Tibial nerve (tissue), 4 donors: ENCODE measurements at regions not wholly inside any gene's neighbourhood (a gene's known extent, or its start where the extent isn't known, plus 50 kb on each side); places are given as distances from the start of the nearest gene placed in this dataset.

ENCODE experiments used
- DNase-seq, 2 donors: peaks; one replicate each; pipeline ENCODE4 v3.0.0-alpha.2; 2019; ENCODE audit warnings: low spot score in 2 of 2
- H3K27ac ChIP-seq, 4 donors: fragments of 200-600 bp; sonication (generic) in 3 of 4; one replicate each; pipeline ENCODE4 v1.5.1; 2017 to 2019; ENCODE audit warnings: mild to moderate bottlenecking in 1 of 4
- H3K27me3 ChIP-seq, 2 donors: fragments of 200-600 bp; sonication (generic) in 1 of 2; one replicate each; pipeline versions ENCODE4 v1.5.1 to v1.6.0; 2017 to 2019
- H3K36me3 ChIP-seq, 3 donors: fragments of 200-600 bp; sonication (generic); one replicate each; pipeline ENCODE4 v1.5.1; 2018 to 2019
- H3K4me1 ChIP-seq, 4 donors: fragments of 200-600 bp; sonication (generic) in 3 of 4; one replicate each; pipeline ENCODE4 v1.5.1; 2017 to 2019
- H3K4me3 ChIP-seq, 4 donors: fragments of 200-600 bp; sonication (generic) in 3 of 4; one replicate each; pipeline ENCODE4 v1.5.1; 2017 to 2019; ENCODE audit warnings: mild to moderate bottlenecking in 1 of 4, moderate library complexity in 1 of 4
- H3K9me3 ChIP-seq, 4 donors: fragments of 200-600 bp; sonication (generic) in 3 of 4; one replicate each; pipeline ENCODE4 v1.5.1; 2017 to 2019
- EP300 ChIP-seq, 2 donors: sonication (generic); formaldehyde crosslinking; IDR thresholded peaks; one replicate each; pipeline ENCODE4 v1.6.1; 2017; ENCODE audit warnings: antibody characterized with exemption in 2 of 2, mild to moderate bottlenecking in 1 of 2
- POLR2A ChIP-seq, 2 donors: fragments of 450-650 bp; IDR thresholded peaks; one replicate each; pipeline ENCODE4 v1.6.1; 2017; ENCODE audit warnings: antibody characterized with exemption in 2 of 2, mild to moderate bottlenecking in 2 of 2, moderate library complexity in 2 of 2
- WGBS, 2 donors: methylation state at CpG; one replicate each; pipeline ENCODE4 v1.1.5; 2018; 5-methylcytosine and 5-hydroxymethylcytosine counted together
- TF ChIP-seq, protein P1 (sequence below), 5 experiments: fragments of 200-600 bp in 3 of 5; fragments of 450-650 bp in 2 of 5; sonication (generic) in 3 of 5; IDR thresholded peaks; one replicate each; pipeline ENCODE4 v1.5.1; 2016 to 2019; ENCODE audit warnings: antibody characterized with exemption in 5 of 5, mild to moderate bottlenecking in 3 of 5, moderate library complexity in 2 of 5

DNA sequence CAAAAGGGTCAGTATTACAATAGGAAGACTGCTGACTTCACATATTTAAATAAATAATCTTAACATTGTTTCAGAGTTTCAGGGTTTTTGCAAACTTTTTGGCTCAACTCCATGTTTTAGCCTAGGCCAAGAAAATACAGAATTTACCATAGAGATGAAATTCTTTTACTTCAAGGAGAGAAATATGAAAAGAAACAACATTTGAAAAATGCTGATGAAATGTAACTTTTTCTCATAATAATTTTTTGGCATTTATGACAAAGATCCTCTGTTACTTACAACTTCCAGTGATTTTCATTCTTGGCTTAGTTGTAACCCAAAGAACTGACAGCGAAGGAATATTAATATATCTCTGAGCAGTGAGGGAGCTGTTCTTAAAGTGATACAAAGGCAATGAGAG lies 316.1 kb upstream of the EMCN start:
- peaks cover 0 to 10% (median 2%) of the 10 kb centered on the region in 4 donors for H3K4me1 ChIP-seq
- WGBS, 2 donors = 19 to 31% methylated on average over 1 of the region's 1 CpG

DNA sequence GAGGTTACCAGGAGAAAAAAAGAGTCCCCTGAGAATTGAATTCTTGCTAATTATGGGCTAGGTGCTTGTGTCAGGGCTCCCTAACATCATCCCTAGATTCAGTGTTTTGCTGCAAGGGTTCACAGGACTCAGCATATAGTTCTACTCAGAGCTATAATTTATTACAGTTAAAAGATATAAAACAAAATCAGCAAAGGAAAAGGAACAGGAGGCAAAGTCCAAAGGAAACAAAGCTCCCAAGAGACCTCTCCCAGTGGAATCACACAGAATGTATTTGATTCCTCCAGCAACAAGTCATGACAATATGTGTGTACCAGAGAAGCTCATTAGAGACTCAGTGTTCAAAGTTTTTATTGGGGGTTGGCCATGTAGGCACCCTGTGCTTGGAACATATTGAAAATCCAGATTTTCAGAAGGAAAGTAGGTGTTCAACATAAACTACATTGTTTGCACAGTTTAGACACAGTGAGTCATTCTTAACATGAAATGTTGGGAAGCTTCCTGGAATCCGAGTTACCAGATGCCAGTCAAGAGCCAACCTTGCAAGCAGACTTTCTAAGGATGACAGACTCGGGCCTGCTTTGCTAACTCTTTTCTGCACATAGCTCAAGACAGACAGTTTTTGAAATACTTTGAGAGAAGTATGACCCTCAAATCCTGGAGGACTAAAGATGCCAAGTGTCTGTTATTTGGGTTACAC lies 311.3 kb upstream of the EMCN start:
- no peaks in the 10 kb centered on the region for H3K36me3 ChIP-seq
- WGBS, 2 donors = 53 to 60% methylated on average over 2 of the region's 2 CpGs
- no peaks in the 10 kb centered on the region for H3K27me3 ChIP-seq
- H3K27ac ChIP-seq = no peak overlapping the region
- TF ChIP-seq EP300 (IDR thresholded peaks at IDR 0.05) (no peak), POLR2A (IDR thresholded peaks at IDR 0.05) (no peak)
- TF ChIP-seq, protein P1, sequence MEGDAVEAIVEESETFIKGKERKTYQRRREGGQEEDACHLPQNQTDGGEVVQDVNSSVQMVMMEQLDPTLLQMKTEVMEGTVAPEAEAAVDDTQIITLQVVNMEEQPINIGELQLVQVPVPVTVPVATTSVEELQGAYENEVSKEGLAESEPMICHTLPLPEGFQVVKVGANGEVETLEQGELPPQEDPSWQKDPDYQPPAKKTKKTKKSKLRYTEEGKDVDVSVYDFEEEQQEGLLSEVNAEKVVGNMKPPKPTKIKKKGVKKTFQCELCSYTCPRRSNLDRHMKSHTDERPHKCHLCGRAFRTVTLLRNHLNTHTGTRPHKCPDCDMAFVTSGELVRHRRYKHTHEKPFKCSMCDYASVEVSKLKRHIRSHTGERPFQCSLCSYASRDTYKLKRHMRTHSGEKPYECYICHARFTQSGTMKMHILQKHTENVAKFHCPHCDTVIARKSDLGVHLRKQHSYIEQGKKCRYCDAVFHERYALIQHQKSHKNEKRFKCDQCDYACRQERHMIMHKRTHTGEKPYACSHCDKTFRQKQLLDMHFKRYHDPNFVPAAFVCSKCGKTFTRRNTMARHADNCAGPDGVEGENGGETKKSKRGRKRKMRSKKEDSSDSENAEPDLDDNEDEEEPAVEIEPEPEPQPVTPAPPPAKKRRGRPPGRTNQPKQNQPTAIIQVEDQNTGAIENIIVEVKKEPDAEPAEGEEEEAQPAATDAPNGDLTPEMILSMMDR (IDR thresholded peaks at IDR 0.05) = no peak
- peaks cover 0 to 7% (median 2%) of the 10 kb centered on the region in 4 donors for H3K4me1 ChIP-seq
- no peak for DNase-seq
- no peaks in the 10 kb centered on the region for H3K9me3 ChIP-seq
- no peak overlapping the region for H3K4me3 ChIP-seq

More for the DNA sequence above, 316.1 kb upstream of the EMCN start:
- Histone ChIP-seq H3K4me3 (no peak overlapping the region), H3K36me3 (no peaks in the 10 kb centered on the region), H3K9me3 (no peaks in the 10 kb centered on the region), H3K27ac (no peak overlapping the region), H3K27me3 (no peaks in the 10 kb centered on the region)
- no peak for TF ChIP-seq EP300 (IDR thresholded peaks at IDR 0.05)
- no peak for TF ChIP-seq POLR2A (IDR thresholded peaks at IDR 0.05)
- TF ChIP-seq, protein P1 (IDR thresholded peaks at IDR 0.05) = no peak
- DNase-seq = no peak

DNA sequence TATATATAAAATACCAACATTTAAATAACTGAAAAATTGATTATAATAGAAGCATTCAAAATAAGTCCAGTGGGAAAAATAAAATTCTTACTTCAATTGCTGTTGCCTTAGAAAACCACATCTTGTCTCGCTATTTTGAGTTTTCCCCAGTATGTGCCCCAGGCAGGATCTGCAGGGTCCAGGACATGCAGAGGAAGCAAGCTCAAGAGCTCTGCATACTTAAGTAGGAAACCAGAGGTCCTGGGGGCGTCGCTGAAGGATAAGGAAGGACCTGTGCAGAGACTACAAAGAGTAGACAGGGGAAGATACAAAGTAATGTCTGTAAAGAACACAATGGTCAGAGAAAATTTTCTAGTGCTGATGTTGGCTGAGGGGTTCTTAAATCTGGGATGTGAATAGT lies 310.5 kb upstream of the EMCN start:
- H3K27me3 ChIP-seq = no peaks in the 10 kb centered on the region
- H3K27ac ChIP-seq = no peak overlapping the region
- no peaks in the 10 kb centered on the region for H3K4me1 ChIP-seq
- no peaks in the 10 kb centered on the region for H3K9me3 ChIP-seq
- H3K4me3 ChIP-seq = no peak overlapping the region
- TF ChIP-seq POLR2A (IDR thresholded peaks at IDR 0.05) (no peak), EP300 (IDR thresholded peaks at IDR 0.05) (no peak)
- TF ChIP-seq, protein P1 (IDR thresholded peaks at IDR 0.05) = no peak
- 62 to 81% methylated on average over 3 of the region's 3 CpGs for WGBS, 2 donors
- no peaks in the 10 kb centered on the region for H3K36me3 ChIP-seq
- DNase-seq = no peak

DNA sequence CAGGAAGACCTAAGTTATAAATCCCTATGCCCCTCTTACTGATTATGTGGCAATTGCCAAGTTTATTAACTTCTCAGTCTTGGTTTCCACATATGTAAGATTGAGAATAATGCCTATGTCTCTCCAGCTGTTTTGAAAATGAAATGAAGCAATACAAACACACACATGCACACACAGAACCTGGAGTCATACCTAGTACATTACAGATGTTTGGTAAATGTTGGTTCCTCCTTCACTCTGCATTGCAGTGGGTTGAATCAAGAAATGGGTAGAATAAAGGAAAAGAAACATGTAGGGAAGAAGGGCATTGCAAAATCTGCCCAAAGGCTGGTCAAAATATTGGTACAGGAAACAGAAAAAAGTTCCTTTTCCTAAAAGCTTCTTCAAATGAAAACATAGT lies 309.9 kb upstream of the EMCN start:
- TF ChIP-seq EP300 (IDR thresholded peaks at IDR 0.05) (no peak), POLR2A (IDR thresholded peaks at IDR 0.05) (no peak)
- TF ChIP-seq, protein P1 (IDR thresholded peaks at IDR 0.05) = no peak
- Histone ChIP-seq H3K4me1 (no peaks in the 10 kb centered on the region), H3K27ac (no peak overlapping the region), H3K27me3 (no peaks in the 10 kb centered on the region), H3K9me3 (no peaks in the 10 kb centered on the region), H3K36me3 (no peaks in the 10 kb centered on the region), H3K4me3 (no peak overlapping the region)
- no peak for DNase-seq

GRCh38 chr4:100826808-100827548 lies 309.2 kb upstream of the EMCN start:
- no peaks in the 10 kb centered on the region for H3K27me3 ChIP-seq
- H3K27ac ChIP-seq = no peak overlapping the region
- no peaks in the 10 kb centered on the region for H3K4me1 ChIP-seq
- WGBS, 2 donors = 65 to 83% methylated on average over 7 of the region's 7 CpGs
- no peak overlapping the region for H3K4me3 ChIP-seq
- DNase-seq = no peak
- H3K36me3 ChIP-seq = no peaks in the 10 kb centered on the region
- H3K9me3 ChIP-seq = no peaks in the 10 kb centered on the region
- TF ChIP-seq, protein P1 (IDR thresholded peaks at IDR 0.05) = no peak
- TF ChIP-seq EP300 (IDR thresholded peaks at IDR 0.05) (no peak), POLR2A (IDR thresholded peaks at IDR 0.05) (no peak)
